ENCODE measurements at regions not wholly inside any gene's neighbourhood (a gene's known extent, or its start where the extent isn't known, plus 50 kb on each side); places are given as distances from the start of the nearest gene placed in this dataset.
"Not testable (repeated sequence)": the region's sequence is repeated elsewhere in the genome, so short reads cannot be mapped to it uniquely, and the experiment has no call there.

DNA sequence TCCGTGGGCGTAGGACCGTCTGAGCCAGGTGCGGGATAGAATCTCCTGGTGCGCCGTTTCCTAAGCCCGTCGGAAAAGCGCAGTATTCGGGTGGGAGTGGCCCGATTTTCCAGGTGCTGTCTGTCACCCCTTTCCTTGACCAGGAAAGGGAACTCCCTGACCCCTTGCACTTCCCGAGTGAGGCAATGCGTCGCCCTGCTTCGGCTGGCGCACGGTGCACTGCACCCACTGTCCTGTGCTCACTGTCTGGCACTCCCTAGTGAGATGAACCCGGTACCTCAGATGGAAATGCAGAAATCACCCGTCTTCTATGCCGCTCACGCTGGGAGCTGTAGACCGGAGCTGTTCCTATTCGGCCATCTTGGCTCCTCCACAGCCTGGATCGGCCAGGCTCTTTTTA lies 74.9 kb upstream of the LIFR start:
- H2AFZ ChIP-seq (ENCODE audit: low read depth, low read length); H3K27ac Mint-ChIP-seq (ENCODE audit: unreplicated experiment); H3K27me3 ChIP-seq (ENCODE audit: insufficient read depth, low read length); H3K4me3 ChIP-seq (ENCODE audit: insufficient read depth, low read depth, low read length); H3K79me2 ChIP-seq (ENCODE audit: insufficient read depth, low read length); H3K27ac ChIP-seq (ENCODE audit: low read depth, low read length); H3K9ac ChIP-seq (ENCODE audit: low read length); DNase-seq (ENCODE audit: low read depth); H3K4me1 Mint-ChIP-seq (ENCODE audit: low read depth, unreplicated experiment); H3K36me3 ChIP-seq (ENCODE audit: insufficient read depth, low read length); H3K9me3 ChIP-seq (ENCODE audit: insufficient read depth, low read depth, low read length); H3K4me2 ChIP-seq (ENCODE audit: low read length); H3K36me3 Mint-ChIP-seq (ENCODE audit: low read depth, unreplicated experiment); FAIRE-seq; H4K20me1 ChIP-seq (ENCODE audit: insufficient read depth, low read length); H3K4me3 Mint-ChIP-seq (ENCODE audit: unreplicated experiment); H3K4me1 ChIP-seq (ENCODE audit: insufficient read depth, low read length); H3K27me3 Mint-ChIP-seq (ENCODE audit: low read depth, unreplicated experiment): not testable (repeated sequence)
- H3K9me3 Mint-ChIP-seq (ENCODE audit: unreplicated experiment): peaks cover 14% of the 10 kb centered on the region

DNA sequence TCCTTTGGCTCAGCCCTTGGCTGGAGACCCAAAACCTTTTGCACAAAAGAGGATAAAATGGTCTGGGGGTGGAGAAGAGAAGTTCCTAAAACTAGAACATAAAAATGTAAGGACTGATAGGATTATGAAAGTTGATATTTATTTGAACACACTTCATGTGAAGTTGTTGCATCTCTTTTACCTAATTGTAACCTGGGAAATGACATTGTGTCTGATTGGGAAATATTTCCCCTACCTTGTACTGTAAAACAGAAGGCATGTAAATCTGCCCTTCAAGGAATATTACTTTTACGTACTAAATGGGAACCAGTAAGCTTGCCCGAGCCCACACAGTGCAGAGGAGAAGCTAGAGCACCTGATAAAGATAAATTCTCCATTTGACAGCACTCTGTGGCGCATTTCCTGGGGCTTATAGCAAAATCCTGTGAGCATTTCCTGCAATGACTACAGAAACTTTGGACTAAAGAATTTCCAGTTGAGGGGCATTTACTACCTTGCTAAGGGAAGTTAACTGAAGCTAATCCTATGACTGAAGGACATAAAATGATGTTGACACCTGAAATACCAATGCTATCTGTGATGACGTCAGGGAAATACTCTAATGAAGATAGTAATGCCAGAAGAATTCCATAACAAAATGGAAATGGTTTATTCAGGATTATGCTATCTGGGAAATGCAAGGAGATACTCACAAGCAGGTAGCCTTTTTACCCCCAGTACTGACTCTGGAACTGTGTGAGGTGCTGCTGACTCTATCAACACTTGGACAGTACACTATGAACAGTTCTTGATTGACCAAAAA lies 78.3 kb upstream of the LIFR start:
- no peak overlapping the region for H3K4me2 ChIP-seq (ENCODE audit: low read length)
- no peaks in the 10 kb centered on the region for H3K27me3 Mint-ChIP-seq (ENCODE audit: low read depth, unreplicated experiment)
- H3K36me3 ChIP-seq (ENCODE audit: insufficient read depth, low read length): no peaks in the 10 kb centered on the region
- H3K4me3 Mint-ChIP-seq (ENCODE audit: unreplicated experiment): no peak overlapping the region
- DNase-seq (ENCODE audit: low read depth): peak; percentile 37
- no peaks in the 10 kb centered on the region for H3K79me2 ChIP-seq (ENCODE audit: insufficient read depth, low read length)
- no peak overlapping the region for H3K4me3 ChIP-seq (ENCODE audit: insufficient read depth, low read depth, low read length)
- H3K4me1 ChIP-seq (ENCODE audit: insufficient read depth, low read length): no peaks in the 10 kb centered on the region
- H3K27ac ChIP-seq (ENCODE audit: low read depth, low read length): no peak overlapping the region
- FAIRE-seq: no peak
- H3K9me3 Mint-ChIP-seq (ENCODE audit: unreplicated experiment): peaks cover 14% of the 10 kb centered on the region
- TF ChIP-seq, protein P1, sequence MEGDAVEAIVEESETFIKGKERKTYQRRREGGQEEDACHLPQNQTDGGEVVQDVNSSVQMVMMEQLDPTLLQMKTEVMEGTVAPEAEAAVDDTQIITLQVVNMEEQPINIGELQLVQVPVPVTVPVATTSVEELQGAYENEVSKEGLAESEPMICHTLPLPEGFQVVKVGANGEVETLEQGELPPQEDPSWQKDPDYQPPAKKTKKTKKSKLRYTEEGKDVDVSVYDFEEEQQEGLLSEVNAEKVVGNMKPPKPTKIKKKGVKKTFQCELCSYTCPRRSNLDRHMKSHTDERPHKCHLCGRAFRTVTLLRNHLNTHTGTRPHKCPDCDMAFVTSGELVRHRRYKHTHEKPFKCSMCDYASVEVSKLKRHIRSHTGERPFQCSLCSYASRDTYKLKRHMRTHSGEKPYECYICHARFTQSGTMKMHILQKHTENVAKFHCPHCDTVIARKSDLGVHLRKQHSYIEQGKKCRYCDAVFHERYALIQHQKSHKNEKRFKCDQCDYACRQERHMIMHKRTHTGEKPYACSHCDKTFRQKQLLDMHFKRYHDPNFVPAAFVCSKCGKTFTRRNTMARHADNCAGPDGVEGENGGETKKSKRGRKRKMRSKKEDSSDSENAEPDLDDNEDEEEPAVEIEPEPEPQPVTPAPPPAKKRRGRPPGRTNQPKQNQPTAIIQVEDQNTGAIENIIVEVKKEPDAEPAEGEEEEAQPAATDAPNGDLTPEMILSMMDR (IDR thresholded peaks at IDR 0.05; ENCODE audit: insufficient read depth, low read depth, low read length): no peak
- TF ChIP-seq EZH2 (IDR thresholded peaks at IDR 0.05; ENCODE audit: insufficient read depth, low read length): no peak
- peaks cover 4% of the 10 kb centered on the region for H3K36me3 Mint-ChIP-seq (ENCODE audit: low read depth, unreplicated experiment)
- H3K27me3 ChIP-seq (ENCODE audit: insufficient read depth, low read length): no peaks in the 10 kb centered on the region
- H2AFZ ChIP-seq (ENCODE audit: low read depth, low read length): no peak overlapping the region
- no peak overlapping the region for H3K9ac ChIP-seq (ENCODE audit: low read length)
- no peak overlapping the region for H3K27ac Mint-ChIP-seq (ENCODE audit: unreplicated experiment)
- peaks cover 6% of the 10 kb centered on the region for H3K9me3 ChIP-seq (ENCODE audit: insufficient read depth, low read depth, low read length)
- H4K20me1 ChIP-seq (ENCODE audit: insufficient read depth, low read length): no peaks in the 10 kb centered on the region
- peaks cover 7% of the 10 kb centered on the region for H3K4me1 Mint-ChIP-seq (ENCODE audit: low read depth, unreplicated experiment)

DNA sequence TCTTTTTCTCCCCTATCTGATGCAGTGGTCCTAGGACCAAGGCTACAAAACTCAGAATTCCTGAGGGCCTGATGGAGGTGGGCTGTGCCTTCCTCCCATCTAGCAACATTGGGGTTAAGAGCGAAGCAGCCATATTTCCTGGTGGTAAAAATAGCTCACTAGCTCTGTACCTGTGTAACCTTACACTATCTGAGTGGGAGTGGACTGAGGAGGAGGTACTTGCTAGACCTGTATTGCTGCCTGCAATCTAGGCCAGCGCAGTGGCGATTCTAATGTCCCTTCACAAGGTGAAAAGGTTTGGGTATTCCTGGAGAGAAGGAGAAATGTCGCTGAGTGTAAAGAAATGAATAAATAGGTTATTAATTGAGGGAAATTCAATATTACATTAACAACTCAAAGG lies 80.2 kb upstream of the LIFR start:
- Histone ChIP-seq H2AFZ (ENCODE audit: low read depth, low read length) (no peak overlapping the region), H3K36me3 (ENCODE audit: insufficient read depth, low read length) (no peaks in the 10 kb centered on the region), H4K20me1 (ENCODE audit: insufficient read depth, low read length) (no peaks in the 10 kb centered on the region), H3K4me3 (ENCODE audit: insufficient read depth, low read depth, low read length) (no peak overlapping the region), H3K27me3 (ENCODE audit: insufficient read depth, low read length) (no peaks in the 10 kb centered on the region), H3K4me1 (ENCODE audit: insufficient read depth, low read length) (no peaks in the 10 kb centered on the region), H3K79me2 (ENCODE audit: insufficient read depth, low read length) (no peaks in the 10 kb centered on the region), H3K4me2 (ENCODE audit: low read length) (no peak overlapping the region), H3K9ac (ENCODE audit: low read length) (no peak overlapping the region), H3K27ac (ENCODE audit: low read depth, low read length) (no peak overlapping the region), H3K9me3 (ENCODE audit: insufficient read depth, low read depth, low read length) (peaks cover 6% of the 10 kb centered on the region)
- H3K4me1 Mint-ChIP-seq (ENCODE audit: low read depth, unreplicated experiment): peaks cover 25% of the 10 kb centered on the region
- H3K9me3 Mint-ChIP-seq (ENCODE audit: unreplicated experiment): peaks cover 12% of the 10 kb centered on the region
- H3K27ac Mint-ChIP-seq (ENCODE audit: unreplicated experiment): no peak overlapping the region
- DNase-seq (ENCODE audit: low read depth): no peak
- H3K4me3 Mint-ChIP-seq (ENCODE audit: unreplicated experiment): no peak overlapping the region
- no peaks in the 10 kb centered on the region for H3K27me3 Mint-ChIP-seq (ENCODE audit: low read depth, unreplicated experiment)
- no peak for TF ChIP-seq EZH2 (IDR thresholded peaks at IDR 0.05; ENCODE audit: insufficient read depth, low read length)
- TF ChIP-seq, protein P1 (IDR thresholded peaks at IDR 0.05; ENCODE audit: insufficient read depth, low read depth, low read length): no peak
- H3K36me3 Mint-ChIP-seq (ENCODE audit: low read depth, unreplicated experiment): peaks cover 3% of the 10 kb centered on the region
- FAIRE-seq: no peak

Measured in astrocyte (in vitro differentiated cells and primary cell).